ENCODE measurements at regions not wholly inside any gene's neighbourhood (a gene's known extent, or its start where the extent isn't known, plus 50 kb on each side); places are given as distances from the start of the nearest gene placed in this dataset.

GRCh38 chr4:187235456-187236170 is 512.0 kb upstream of the FAT1 start:
- peak in 3 of 7 donors; percentile 20 to 87 (median 36) for DNase-seq
- H3K36me3 ChIP-seq (replicated peaks in 1 of 2) = no peaks in the 10 kb centered on the region
- WGBS, 4 donors = 75 to 81% (median 76%) methylated on average over 16 of the region's 16 CpGs
- H3K4me1 ChIP-seq (replicated peaks in 1 of 2) = no peaks in the 10 kb centered on the region
- H3K9me3 ChIP-seq (replicated peaks in 1 of 3) = no peaks in the 10 kb centered on the region
- H3K27ac ChIP-seq = no peak overlapping the region
- no peaks in the 10 kb centered on the region for H3K27me3 ChIP-seq
- TF ChIP-seq CTCF (IDR thresholded peaks at IDR 0.05) (no peak), POLR2A (IDR thresholded peaks at IDR 0.05) (no peak)
- H3K4me3 ChIP-seq = no peak overlapping the region
- intact Hi-C loops (cut with DNase I) = no loop called here

GRCh38 chr4:187236209-187236890 is 512.7 kb upstream of the FAT1 start:
- intact Hi-C loops (cut with DNase I) = no loop called here
- WGBS, 4 donors = 80 to 86% (median 81%) methylated on average over 4 of the region's 4 CpGs
- DNase-seq = no peak
- no peaks in the 10 kb centered on the region for H3K4me1 ChIP-seq (replicated peaks in 1 of 2)
- no peak overlapping the region for H3K4me3 ChIP-seq
- H3K9me3 ChIP-seq (replicated peaks in 1 of 3) = no peaks in the 10 kb centered on the region
- no peaks in the 10 kb centered on the region for H3K27me3 ChIP-seq
- TF ChIP-seq POLR2A (IDR thresholded peaks at IDR 0.05) = no peak
- TF ChIP-seq CTCF (IDR thresholded peaks at IDR 0.05) = no peak
- no peak overlapping the region for H3K27ac ChIP-seq
- H3K36me3 ChIP-seq (replicated peaks in 1 of 2) = no peaks in the 10 kb centered on the region

- Histone ChIP-seq H3K27ac (no peak overlapping the region), H3K4me3 (no peak overlapping the region), H3K36me3 (replicated peaks in 1 of 2) (no peaks in the 10 kb centered on the region), H3K27me3 (no peaks in the 10 kb centered on the region), H3K9me3 (replicated peaks in 1 of 3) (no peaks in the 10 kb centered on the region), H3K4me1 (replicated peaks in 1 of 2) (no peaks in the 10 kb centered on the region)
- intact Hi-C loops (cut with DNase I) = no loop called here
- no peak for DNase-seq
- TF ChIP-seq POLR2A (IDR thresholded peaks at IDR 0.05) = no peak
- no peak for TF ChIP-seq CTCF (IDR thresholded peaks at IDR 0.05)
These were observed 515.0 kb upstream of the FAT1 start for GRCh38 chr4:187238646-187239045.

GRCh38 chr4:187251896-187252295 is 528.2 kb upstream of the FAT1 start:
- intact Hi-C loops (cut with DNase I) = no loop called here
- H3K9me3 ChIP-seq (replicated peaks in 1 of 3) = no peaks in the 10 kb centered on the region
- TF ChIP-seq POLR2A (IDR thresholded peaks at IDR 0.05) (no peak), CTCF (IDR thresholded peaks at IDR 0.05) (no peak)
- no peak overlapping the region for H3K4me3 ChIP-seq
- no peaks in the 10 kb centered on the region for H3K27me3 ChIP-seq
- no peaks in the 10 kb centered on the region for H3K4me1 ChIP-seq (replicated peaks in 1 of 2)
- 77 to 88% (median 80%) methylated on average over 4 of the region's 4 CpGs for WGBS, 4 donors
- no peak for DNase-seq
- H3K27ac ChIP-seq = no peak overlapping the region
- no peaks in the 10 kb centered on the region for H3K36me3 ChIP-seq (replicated peaks in 1 of 2)
